ENCODE measurements at regions not wholly inside any gene's neighbourhood (a gene's known extent, or its start where the extent isn't known, plus 50 kb on each side); places are given as distances from the start of the nearest gene placed in this dataset.

DNA sequence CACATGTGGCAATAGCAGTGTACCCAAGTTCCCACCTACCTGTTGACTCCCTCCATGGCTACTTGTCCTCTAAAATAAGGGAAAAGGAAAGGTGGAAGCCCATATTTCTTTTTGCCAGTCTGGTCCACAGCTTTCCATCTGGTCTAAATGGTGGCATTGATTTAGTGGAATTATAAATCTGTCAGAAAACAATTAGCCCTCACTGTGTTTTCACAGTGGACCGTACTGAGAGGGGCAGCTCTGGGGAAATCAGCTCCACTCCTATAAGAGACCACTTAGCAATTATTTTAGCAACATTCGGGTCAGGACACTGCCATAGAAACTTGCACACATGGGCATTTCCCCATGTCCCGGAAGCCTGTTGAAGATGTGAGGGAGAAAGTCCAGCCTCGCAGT is 653.4 kb upstream of the MARCKS start:
- TF ChIP-seq POLR2A (IDR thresholded peaks at IDR 0.05; ENCODE audit: low read length) (no peak), MAZ (IDR thresholded peaks at IDR 0.05; ENCODE audit: borderline replicate concordance, low read depth, low read length) (no peak)
- TF ChIP-seq, protein P1, sequence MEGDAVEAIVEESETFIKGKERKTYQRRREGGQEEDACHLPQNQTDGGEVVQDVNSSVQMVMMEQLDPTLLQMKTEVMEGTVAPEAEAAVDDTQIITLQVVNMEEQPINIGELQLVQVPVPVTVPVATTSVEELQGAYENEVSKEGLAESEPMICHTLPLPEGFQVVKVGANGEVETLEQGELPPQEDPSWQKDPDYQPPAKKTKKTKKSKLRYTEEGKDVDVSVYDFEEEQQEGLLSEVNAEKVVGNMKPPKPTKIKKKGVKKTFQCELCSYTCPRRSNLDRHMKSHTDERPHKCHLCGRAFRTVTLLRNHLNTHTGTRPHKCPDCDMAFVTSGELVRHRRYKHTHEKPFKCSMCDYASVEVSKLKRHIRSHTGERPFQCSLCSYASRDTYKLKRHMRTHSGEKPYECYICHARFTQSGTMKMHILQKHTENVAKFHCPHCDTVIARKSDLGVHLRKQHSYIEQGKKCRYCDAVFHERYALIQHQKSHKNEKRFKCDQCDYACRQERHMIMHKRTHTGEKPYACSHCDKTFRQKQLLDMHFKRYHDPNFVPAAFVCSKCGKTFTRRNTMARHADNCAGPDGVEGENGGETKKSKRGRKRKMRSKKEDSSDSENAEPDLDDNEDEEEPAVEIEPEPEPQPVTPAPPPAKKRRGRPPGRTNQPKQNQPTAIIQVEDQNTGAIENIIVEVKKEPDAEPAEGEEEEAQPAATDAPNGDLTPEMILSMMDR (IDR thresholded peaks at IDR 0.05) = no peak
- TF ChIP-seq, protein P2, sequence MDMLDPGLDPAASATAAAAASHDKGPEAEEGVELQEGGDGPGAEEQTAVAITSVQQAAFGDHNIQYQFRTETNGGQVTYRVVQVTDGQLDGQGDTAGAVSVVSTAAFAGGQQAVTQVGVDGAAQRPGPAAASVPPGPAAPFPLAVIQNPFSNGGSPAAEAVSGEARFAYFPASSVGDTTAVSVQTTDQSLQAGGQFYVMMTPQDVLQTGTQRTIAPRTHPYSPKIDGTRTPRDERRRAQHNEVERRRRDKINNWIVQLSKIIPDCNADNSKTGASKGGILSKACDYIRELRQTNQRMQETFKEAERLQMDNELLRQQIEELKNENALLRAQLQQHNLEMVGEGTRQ (IDR thresholded peaks at IDR 0.05) = no peak

All from A549 (cell line).